Activated T-helper 17 cell treated with anti-CD3 and anti-CD28 coated beads, Interleukin-2, amount 50 U/mL, for 72 hours (primary cell): ENCODE measurements at regions not wholly inside any gene's neighbourhood (a gene's known extent, or its start where the extent isn't known, plus 50 kb on each side); places are given as distances from the start of the nearest gene placed in this dataset.

Source experiments
- ATAC-seq: fragments of 150-1000 bp; cut with Tn5 transposase; replicated peaks from 2 replicates; pipeline ENCODE4 v1.10.0; 2021; ENCODE audit warnings: mild to moderate bottlenecking, moderate library complexity
- H3K27ac Mint-ChIP-seq: one replicate; pipeline ENCODE4 v1.8.0; 2022; ENCODE audit warnings: mixed read lengths
- H3K27me3 Mint-ChIP-seq: one replicate; pipeline ENCODE4 v1.8.0; 2022; ENCODE audit warnings: mixed read lengths
- H3K36me3 Mint-ChIP-seq: one replicate; pipeline ENCODE4 v1.8.0; 2022; ENCODE audit warnings: low read depth, mild to moderate bottlenecking, mixed read lengths
- H3K4me1 Mint-ChIP-seq: one replicate; pipeline ENCODE4 v1.8.0; 2022; ENCODE audit warnings: mixed read lengths
- H3K4me3 Mint-ChIP-seq: one replicate; pipeline ENCODE4 v1.8.0; 2022; ENCODE audit warnings: mild to moderate bottlenecking, mixed read lengths
- H3K9me3 Mint-ChIP-seq: one replicate; pipeline ENCODE4 v1.8.0; 2022; ENCODE audit warnings: mixed read lengths

DNA sequence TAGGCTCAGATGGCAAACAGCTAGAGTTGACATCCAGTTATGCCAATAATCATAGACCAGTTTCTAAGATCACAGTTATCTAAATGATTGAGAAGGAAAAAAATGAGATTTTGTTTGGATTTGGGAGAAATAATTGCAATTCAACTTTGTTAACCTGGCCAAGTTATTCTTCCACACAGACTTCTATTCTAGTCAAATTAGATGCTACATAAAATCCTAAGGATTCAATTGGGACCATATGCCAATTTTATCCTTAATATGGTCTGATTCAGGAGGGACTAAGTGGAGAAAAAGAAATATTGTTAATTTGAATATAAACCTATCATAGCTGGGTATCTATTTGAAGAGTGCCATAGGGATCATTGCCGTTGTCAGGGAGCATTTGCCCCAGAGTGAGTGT is 178.3 kb upstream of the SLC7A11 start:
- Mint-ChIP-seq H3K27me3 (no peaks in the 10 kb centered on the region), H3K36me3 (no peaks in the 10 kb centered on the region), H3K4me1 (no peaks in the 10 kb centered on the region), H3K9me3 (peaks cover 5% of the 10 kb centered on the region), H3K4me3 (no peak overlapping the region), H3K27ac (no peak overlapping the region)
- no peak for ATAC-seq

- Mint-ChIP-seq H3K36me3 (no peaks in the 10 kb centered on the region), H3K27me3 (peaks cover 3% of the 10 kb centered on the region), H3K4me3 (no peak overlapping the region), H3K27ac (no peak overlapping the region), H3K4me1 (no peaks in the 10 kb centered on the region), H3K9me3 (peaks cover 3% of the 10 kb centered on the region)
- no peak for ATAC-seq
Observed at GRCh38 chr4:138414202-138414601, 172.1 kb upstream of the SLC7A11 start.

- H3K36me3 Mint-ChIP-seq: no peaks in the 10 kb centered on the region
- no peak overlapping the region for H3K4me3 Mint-ChIP-seq
- H3K27me3 Mint-ChIP-seq: peaks cover 3% of the 10 kb centered on the region
- no peaks in the 10 kb centered on the region for H3K4me1 Mint-ChIP-seq
- no peak for ATAC-seq
- peaks cover 3% of the 10 kb centered on the region for H3K9me3 Mint-ChIP-seq
- H3K27ac Mint-ChIP-seq: no peak overlapping the region
Observed at GRCh38 chr4:138413273-138413672, 171.1 kb upstream of the SLC7A11 start.

GRCh38 chr4:138412847-138413246 is 170.7 kb upstream of the SLC7A11 start:
- Mint-ChIP-seq H3K27me3 (peaks cover 3% of the 10 kb centered on the region), H3K4me1 (no peaks in the 10 kb centered on the region), H3K9me3 (peaks cover 3% of the 10 kb centered on the region), H3K4me3 (no peak overlapping the region), H3K36me3 (no peaks in the 10 kb centered on the region), H3K27ac (no peak overlapping the region)
- no peak for ATAC-seq

DNA sequence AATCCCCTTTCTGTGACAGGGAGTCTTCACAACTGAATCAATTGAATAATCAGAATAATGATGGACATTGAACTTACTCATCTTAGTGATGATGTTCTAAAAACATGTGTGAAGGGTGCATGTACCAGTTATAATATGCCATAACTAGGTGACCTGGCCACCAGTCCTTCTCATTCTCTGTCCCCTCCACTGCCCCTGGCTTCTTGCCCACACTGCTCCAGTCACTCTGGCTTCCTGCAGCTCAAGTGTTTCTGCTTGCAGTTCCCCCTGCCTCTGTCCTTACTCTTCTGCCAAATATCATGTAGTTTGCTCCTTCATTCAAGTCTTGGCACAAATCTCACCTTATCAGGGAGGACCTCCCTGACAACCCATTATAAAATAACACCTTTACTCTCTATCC is 168.1 kb upstream of the SLC7A11 start:
- Mint-ChIP-seq H3K36me3 (no peaks in the 10 kb centered on the region), H3K27me3 (peaks cover 3% of the 10 kb centered on the region), H3K9me3 (peaks cover 3% of the 10 kb centered on the region), H3K4me1 (no peaks in the 10 kb centered on the region), H3K27ac (no peak overlapping the region), H3K4me3 (no peak overlapping the region)
- ATAC-seq: no peak

- peaks cover 3% of the 10 kb centered on the region for H3K27me3 Mint-ChIP-seq
- no peak for ATAC-seq
- H3K4me3 Mint-ChIP-seq: no peak overlapping the region
- H3K27ac Mint-ChIP-seq: no peak overlapping the region
- H3K4me1 Mint-ChIP-seq: no peaks in the 10 kb centered on the region
- no peaks in the 10 kb centered on the region for H3K36me3 Mint-ChIP-seq
- H3K9me3 Mint-ChIP-seq: peaks cover 3% of the 10 kb centered on the region
Observed at GRCh38 chr4:138409670-138410069, 167.5 kb upstream of the SLC7A11 start.

GRCh38 chr4:138408758-138409157 is 166.6 kb upstream of the SLC7A11 start:
- no peaks in the 10 kb centered on the region for H3K36me3 Mint-ChIP-seq
- H3K9me3 Mint-ChIP-seq: no peaks in the 10 kb centered on the region
- no peaks in the 10 kb centered on the region for H3K4me1 Mint-ChIP-seq
- H3K4me3 Mint-ChIP-seq: no peak overlapping the region
- no peak overlapping the region for H3K27ac Mint-ChIP-seq
- no peaks in the 10 kb centered on the region for H3K27me3 Mint-ChIP-seq
- ATAC-seq: no peak

DNA sequence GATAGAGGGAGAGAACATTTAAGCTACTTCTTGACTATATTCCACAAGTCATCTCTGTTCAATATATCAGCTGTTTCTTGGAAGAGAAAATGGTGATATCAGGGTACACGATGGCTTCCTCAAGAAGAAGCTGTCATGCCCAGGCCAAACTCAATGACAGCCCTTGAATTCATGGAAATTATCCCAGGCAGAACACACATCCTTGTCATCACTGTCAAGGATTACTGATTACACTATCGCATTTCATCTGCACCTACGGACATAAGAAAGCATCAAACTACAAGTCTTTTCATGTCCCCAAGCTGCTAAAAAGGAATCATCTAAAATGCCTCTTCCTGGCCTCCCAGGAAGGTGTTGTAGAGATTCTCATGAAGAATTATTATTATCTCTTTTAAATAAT is 165.2 kb upstream of the SLC7A11 start:
- Mint-ChIP-seq H3K27me3 (no peaks in the 10 kb centered on the region), H3K9me3 (no peaks in the 10 kb centered on the region), H3K36me3 (no peaks in the 10 kb centered on the region), H3K27ac (no peak overlapping the region), H3K4me3 (no peak overlapping the region), H3K4me1 (no peaks in the 10 kb centered on the region)
- ATAC-seq: no peak

GRCh38 chr4:138406876-138407275 is 164.7 kb upstream of the SLC7A11 start:
- Mint-ChIP-seq H3K27ac (no peak overlapping the region), H3K4me3 (no peak overlapping the region), H3K36me3 (no peaks in the 10 kb centered on the region), H3K27me3 (no peaks in the 10 kb centered on the region), H3K4me1 (no peaks in the 10 kb centered on the region), H3K9me3 (no peaks in the 10 kb centered on the region)
- ATAC-seq: no peak

GRCh38 chr4:138405934-138406567 is 163.9 kb upstream of the SLC7A11 start:
- Mint-ChIP-seq H3K27me3 (no peaks in the 10 kb centered on the region), H3K4me3 (no peak overlapping the region), H3K9me3 (no peaks in the 10 kb centered on the region), H3K4me1 (no peaks in the 10 kb centered on the region), H3K36me3 (no peaks in the 10 kb centered on the region), H3K27ac (no peak overlapping the region)
- no peak for ATAC-seq

DNA sequence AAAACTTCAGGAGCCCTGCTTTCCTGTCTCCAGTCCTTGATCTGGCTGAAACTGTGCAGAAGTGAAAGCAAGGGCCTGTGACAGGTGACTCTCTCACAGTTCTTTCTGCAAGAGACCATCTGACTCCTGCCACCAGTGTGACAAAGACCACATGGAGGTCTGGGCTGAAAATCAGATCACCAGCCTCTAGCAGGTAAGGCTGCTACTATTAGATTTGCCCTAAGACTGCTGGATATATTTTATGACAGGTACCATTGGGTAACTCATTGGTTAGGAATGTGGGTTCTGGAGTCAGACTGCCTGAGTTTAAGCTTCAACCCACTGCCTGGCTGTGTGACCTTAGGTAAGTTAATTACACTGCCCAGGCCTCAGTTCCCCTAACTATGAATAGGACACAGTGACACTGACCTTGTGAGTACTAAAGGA is 163.3 kb upstream of the SLC7A11 start:
- ATAC-seq: no peak
- Mint-ChIP-seq H3K27me3 (no peaks in the 10 kb centered on the region), H3K36me3 (no peaks in the 10 kb centered on the region), H3K9me3 (no peaks in the 10 kb centered on the region), H3K4me1 (no peaks in the 10 kb centered on the region), H3K4me3 (no peak overlapping the region), H3K27ac (no peak overlapping the region)

- Mint-ChIP-seq H3K4me1 (no peaks in the 10 kb centered on the region), H3K36me3 (no peaks in the 10 kb centered on the region), H3K27ac (no peak overlapping the region), H3K4me3 (no peak overlapping the region), H3K9me3 (no peaks in the 10 kb centered on the region), H3K27me3 (no peaks in the 10 kb centered on the region)
- no peak for ATAC-seq
Observed at GRCh38 chr4:138404801-138405200, 162.7 kb upstream of the SLC7A11 start.

DNA sequence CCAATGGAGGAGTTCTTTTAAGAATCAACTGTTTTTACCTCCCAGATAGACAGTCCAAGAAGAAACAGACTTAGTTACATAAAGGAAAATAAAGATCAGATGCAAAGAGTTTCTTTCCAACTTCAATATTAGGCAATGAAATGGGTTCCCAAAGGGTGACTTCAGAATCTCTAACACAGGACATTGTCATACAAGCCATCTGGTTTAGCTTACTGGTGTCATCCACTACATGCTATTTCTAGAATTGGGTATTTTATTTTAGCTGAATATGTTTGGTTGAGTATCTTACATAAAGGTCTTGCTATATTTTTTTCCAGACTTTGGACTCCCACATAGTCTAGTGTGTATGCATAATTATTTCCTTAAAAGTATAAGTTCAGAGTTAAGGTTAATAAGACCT is 162.1 kb upstream of the SLC7A11 start:
- no peaks in the 10 kb centered on the region for H3K9me3 Mint-ChIP-seq
- no peaks in the 10 kb centered on the region for H3K4me1 Mint-ChIP-seq
- no peak for ATAC-seq
- no peak overlapping the region for H3K4me3 Mint-ChIP-seq
- H3K36me3 Mint-ChIP-seq: no peaks in the 10 kb centered on the region
- no peaks in the 10 kb centered on the region for H3K27me3 Mint-ChIP-seq
- H3K27ac Mint-ChIP-seq: no peak overlapping the region

DNA sequence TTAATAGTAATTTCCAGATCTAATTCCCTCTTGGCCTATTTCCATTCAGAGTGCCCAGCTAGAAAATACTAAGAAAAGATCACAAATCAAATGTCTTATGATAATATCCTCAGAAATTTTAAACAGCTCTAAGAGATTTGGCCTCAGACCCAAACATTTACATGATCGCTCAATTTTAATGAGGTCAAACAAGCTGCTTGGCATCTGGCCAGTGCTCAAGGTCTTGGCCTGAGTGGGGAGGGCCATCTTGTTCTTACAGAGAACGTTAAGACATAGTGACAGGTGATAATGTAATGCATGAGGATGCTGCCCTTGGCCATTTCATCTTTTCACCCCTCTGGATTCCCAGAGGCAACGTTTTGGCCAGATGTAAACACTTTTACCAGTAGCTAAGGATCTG is 159.2 kb upstream of the SLC7A11 start:
- Mint-ChIP-seq H3K27me3 (no peaks in the 10 kb centered on the region), H3K27ac (no peak overlapping the region), H3K9me3 (no peaks in the 10 kb centered on the region), H3K4me1 (no peaks in the 10 kb centered on the region), H3K4me3 (no peak overlapping the region), H3K36me3 (no peaks in the 10 kb centered on the region)
- no peak for ATAC-seq

DNA sequence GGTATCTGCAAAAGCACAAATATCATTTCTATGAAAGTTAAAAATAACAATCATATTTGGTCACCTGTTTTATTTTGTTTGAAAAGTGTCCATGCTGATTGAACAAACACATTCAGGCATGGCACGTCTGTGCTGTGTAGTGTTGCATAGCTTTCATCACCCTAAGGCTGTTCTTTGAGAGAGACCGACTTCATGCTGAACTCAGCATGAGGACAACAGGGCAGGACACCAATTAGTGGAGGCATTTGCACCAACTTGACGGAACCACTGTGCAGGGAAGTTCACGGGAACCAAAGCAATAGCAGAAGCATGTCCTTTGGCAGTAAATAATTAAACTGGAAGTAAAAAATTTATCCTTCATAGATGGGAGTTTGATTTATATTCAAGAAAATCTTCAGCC is 158.4 kb upstream of the SLC7A11 start:
- Mint-ChIP-seq H3K27ac (no peak overlapping the region), H3K9me3 (no peaks in the 10 kb centered on the region), H3K4me3 (no peak overlapping the region), H3K27me3 (no peaks in the 10 kb centered on the region), H3K4me1 (no peaks in the 10 kb centered on the region), H3K36me3 (no peaks in the 10 kb centered on the region)
- no peak for ATAC-seq

DNA sequence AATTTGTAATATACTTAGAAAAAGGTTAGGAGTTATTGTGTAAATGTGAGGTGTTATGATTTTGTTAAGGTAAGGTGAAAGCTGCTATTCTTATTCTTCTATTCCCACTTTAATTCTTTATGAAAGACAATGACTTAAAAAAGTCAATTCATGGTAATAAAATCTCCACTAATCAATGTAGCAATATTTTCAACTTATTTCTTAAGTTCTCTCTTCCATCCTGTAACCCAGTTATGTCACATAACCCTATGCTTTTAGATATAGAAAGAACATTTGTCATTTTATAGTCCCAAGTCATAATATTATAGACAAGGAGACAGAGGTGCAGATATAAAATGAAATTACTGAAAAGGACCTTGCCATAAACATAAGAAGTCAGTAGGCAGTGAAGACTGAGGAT is 157.9 kb upstream of the SLC7A11 start:
- H3K36me3 Mint-ChIP-seq: no peaks in the 10 kb centered on the region
- ATAC-seq: no peak
- no peaks in the 10 kb centered on the region for H3K27me3 Mint-ChIP-seq
- H3K27ac Mint-ChIP-seq: no peak overlapping the region
- no peaks in the 10 kb centered on the region for H3K9me3 Mint-ChIP-seq
- H3K4me3 Mint-ChIP-seq: no peak overlapping the region
- no peaks in the 10 kb centered on the region for H3K4me1 Mint-ChIP-seq
